ENCODE measurements at regions not wholly inside any gene's neighbourhood (a gene's known extent, or its start where the extent isn't known, plus 50 kb on each side); places are given as distances from the start of the nearest gene placed in this dataset.

- Histone ChIP-seq H3K9ac (ENCODE audit: low read length) (no peak overlapping the region), H3K36me3 (ENCODE audit: insufficient read depth, low read length) (no peaks in the 10 kb centered on the region), H3K9me2 (ENCODE audit: insufficient read depth, low read length) (no peaks in the 10 kb centered on the region), H3K27me3 (ENCODE audit: insufficient read depth, low read depth, low read length) (no peaks in the 10 kb centered on the region), H3K9me3 (ENCODE audit: low read length) (peaks cover 3% of the 10 kb centered on the region), H2AFZ (ENCODE audit: low read depth, low read length) (no peak overlapping the region), H3K79me2 (replicated peaks; ENCODE audit: insufficient read depth, low read length) (no peaks in the 10 kb centered on the region), H3F3A (ENCODE audit: insufficient read depth, low read length, poor library complexity, severe bottlenecking) (no peaks in the 10 kb centered on the region), H3K27ac (ENCODE audit: low read length) (no peak overlapping the region), H3K4me3 (ENCODE audit: low read length) (no peak overlapping the region), H4K20me1 (ENCODE audit: insufficient read depth) (no peaks in the 10 kb centered on the region), H3K4me2 (ENCODE audit: low read length) (no peak overlapping the region)
- TF ChIP-seq EZH2 (IDR thresholded peaks at IDR 0.05; ENCODE audit: borderline replicate concordance, insufficient read depth, low read length, poor library complexity, severe bottlenecking): no peak
- TF ChIP-seq RAD21 (conservative IDR thresholded peaks at IDR 0.05): no peak
- no peak for TF ChIP-seq SMC3 (conservative IDR thresholded peaks at IDR 0.05; ENCODE audit: poor library complexity)
- TF ChIP-seq REST (IDR thresholded peaks at IDR 0.05; ENCODE audit: borderline replicate concordance): no peak
- TF ChIP-seq TAF1 (IDR thresholded peaks at IDR 0.05; ENCODE audit: low read depth): no peak
- TF ChIP-seq POLR2AphosphoS5 (IDR thresholded peaks at IDR 0.05): no peak
- TF ChIP-seq EP300 (conservative IDR thresholded peaks at IDR 0.05; ENCODE audit: poor library complexity, severe bottlenecking): no peak
- no peak for TF ChIP-seq CTCF (IDR thresholded peaks at IDR 0.05; ENCODE audit: poor library complexity, severe bottlenecking)
- no peak for TF ChIP-seq MXI1 (conservative IDR thresholded peaks at IDR 0.05; ENCODE audit: poor library complexity, severe bottlenecking)
Observed at GRCh38 chr16:85403693-85404092, 209.4 kb upstream of the GSE1 start.

- Histone ChIP-seq H3K9ac (ENCODE audit: low read length) (no peak overlapping the region), H3K9me3 (ENCODE audit: low read length) (no peaks in the 10 kb centered on the region), H3F3A (ENCODE audit: insufficient read depth, low read length, poor library complexity, severe bottlenecking) (peaks cover 3% of the 10 kb centered on the region), H3K79me2 (replicated peaks; ENCODE audit: insufficient read depth, low read length) (no peaks in the 10 kb centered on the region), H4K20me1 (ENCODE audit: insufficient read depth) (no peaks in the 10 kb centered on the region), H3K27me3 (ENCODE audit: insufficient read depth, low read depth, low read length) (no peaks in the 10 kb centered on the region), H3K4me2 (ENCODE audit: low read length) (no peak overlapping the region), H3K27ac (ENCODE audit: low read length) (no peak overlapping the region), H3K9me2 (ENCODE audit: insufficient read depth, low read length) (no peaks in the 10 kb centered on the region), H3K4me3 (ENCODE audit: low read length) (no peak overlapping the region), H3K36me3 (ENCODE audit: insufficient read depth, low read length) (no peaks in the 10 kb centered on the region), H2AFZ (ENCODE audit: low read depth, low read length) (no peak overlapping the region)
- TF ChIP-seq TAF1 (IDR thresholded peaks at IDR 0.05; ENCODE audit: low read depth) (no peak), EP300 (conservative IDR thresholded peaks at IDR 0.05; ENCODE audit: poor library complexity, severe bottlenecking) (no peak), POLR2AphosphoS5 (IDR thresholded peaks at IDR 0.05) (no peak), EZH2 (IDR thresholded peaks at IDR 0.05; ENCODE audit: borderline replicate concordance, insufficient read depth, low read length, poor library complexity, severe bottlenecking) (no peak), RAD21 (conservative IDR thresholded peaks at IDR 0.05) (no peak), SMC3 (conservative IDR thresholded peaks at IDR 0.05; ENCODE audit: poor library complexity) (no peak), REST (IDR thresholded peaks at IDR 0.05; ENCODE audit: borderline replicate concordance) (no peak), MXI1 (conservative IDR thresholded peaks at IDR 0.05; ENCODE audit: poor library complexity, severe bottlenecking) (no peak), CTCF (IDR thresholded peaks at IDR 0.05; ENCODE audit: poor library complexity, severe bottlenecking) (no peak)
Observed at GRCh38 chr16:85412911-85413520, 200.1 kb upstream of the GSE1 start.
